H1 (cell line): ENCODE measurements at regions not wholly inside any gene's neighbourhood (a gene's known extent, or its start where the extent isn't known, plus 50 kb on each side); places are given as distances from the start of the nearest gene placed in this dataset.

Experiments used
- CTCF ChIA-PET: fragments of 300-600 bp; sonication (Branson Sonifier 250); formaldehyde crosslinking; loops from one replicate; lab custom pipeline; 2021; ENCODE audit not compliant: partially characterized antibody; lab: Charles Lee
- POLR2A ChIA-PET: fragments of 300-600 bp; sonication (Branson Sonifier 250); formaldehyde crosslinking; loops from one replicate; lab custom pipeline; 2021; ENCODE audit warnings: inconsistent platforms; ENCODE audit not compliant: partially characterized antibody; lab: Charles Lee
- DNase-seq, 2 experiments: peaks; one replicate each; pipeline versions ENCODE4 v3.0.0 to v3.0.0-alpha.2; 2010 to 2022; ENCODE audit warnings: low spot score in 2 of 2, low read depth in 1 of 2, mixed read lengths in 1 of 2
- FAIRE-seq: peaks from 2 replicates; lab custom pipeline; 2011; peaks lifted over from hg19 to GRCh38; lab: Jason Lieb, UNC
- H2AFZ ChIP-seq: 2 replicates; pipeline ENCODE4 v1.8.1; 2012; ENCODE audit warnings: low read length, inconsistent platforms
- H2AK5ac ChIP-seq: 2 replicates; pipeline ENCODE4 v1.6.1; 2013; ENCODE audit warnings: low read depth, low read length
- H2BK120ac ChIP-seq: replicated peaks from 2 replicates; pipeline ENCODE3; 2013; ENCODE audit warnings: low read depth, low read length, inconsistent platforms
- H2BK12ac ChIP-seq: 2 replicates; pipeline ENCODE4 v1.6.1; 2013; ENCODE audit warnings: low read depth, low read length
- H2BK15ac ChIP-seq: 2 replicates; pipeline ENCODE4 v1.6.1; 2013; ENCODE audit warnings: low read length
- H2BK20ac ChIP-seq: 2 replicates; pipeline ENCODE4 v1.6.1; 2013; ENCODE audit warnings: low read length
- H2BK5ac ChIP-seq: 2 replicates; pipeline ENCODE4 v1.6.1; 2013; ENCODE audit warnings: low read depth, low read length
- H3K14ac ChIP-seq: 2 replicates; pipeline ENCODE4 v1.6.1; 2013; ENCODE audit warnings: inconsistent platforms; ENCODE audit not compliant: insufficient read length
- H3K18ac ChIP-seq: 2 replicates; pipeline ENCODE4 v1.6.1; 2013; ENCODE audit warnings: low read length; ENCODE audit errors: extremely low read depth
- H3K23ac ChIP-seq: 2 replicates; pipeline ENCODE4 v1.6.1; 2013; ENCODE audit warnings: inconsistent platforms; ENCODE audit not compliant: insufficient read length
- H3K23me2 ChIP-seq: 2 replicates; pipeline ENCODE4 v1.6.1; 2013; ENCODE audit warnings: low read depth, low read length
- H3K27ac ChIP-seq: 2 replicates; pipeline ENCODE4 v1.6.1; 2011; ENCODE audit warnings: low read depth, low read length, inconsistent platforms
- H3K27me3 ChIP-seq, 4 experiments: replicated peaks in 1 of 4; 1 replicate in 1 of 4; 2 replicates in 3 of 4; pipeline versions ENCODE4 v1.6.1 to v1.8.1; 2011 to 2013; ENCODE audit warnings: low read length in 3 of 4, mild to moderate bottlenecking in 3 of 4, inconsistent platforms in 2 of 4, mixed read lengths in 2 of 4, moderate library complexity in 1 of 4; ENCODE audit not compliant: control insufficient read depth in 3 of 4, insufficient read depth in 3 of 4; ENCODE audit errors: extremely low read depth in 1 of 4
- H3K36me3 ChIP-seq, 4 experiments: 2 replicates each; pipeline versions ENCODE4 v1.6.1 to v1.8.1; 2011 to 2013; ENCODE audit warnings: mild to moderate bottlenecking in 4 of 4, low read length in 3 of 4, moderate library complexity in 2 of 4, control low read depth in 1 of 4, inconsistent platforms in 1 of 4; ENCODE audit not compliant: insufficient read depth in 4 of 4, control insufficient read depth in 2 of 4
- H3K4ac ChIP-seq: replicated peaks from 2 replicates; pipeline ENCODE3; 2013; ENCODE audit warnings: low read length, low read depth, mixed read lengths, inconsistent platforms; ENCODE audit not compliant: insufficient read length
- H3K4me1 ChIP-seq, 4 experiments: replicated peaks in 1 of 4; 1 replicate in 1 of 4; 2 replicates in 3 of 4; pipeline versions ENCODE4 v1.6.1 to v1.8.1; 2011 to 2013; ENCODE audit warnings: low read length in 3 of 4, inconsistent platforms in 2 of 4, mixed read lengths in 1 of 4; ENCODE audit not compliant: insufficient read depth in 4 of 4, control insufficient read depth in 3 of 4
- H3K4me2 ChIP-seq, 2 experiments: 2 replicates each; pipeline versions ENCODE4 v1.6.1 to v1.8.1; 2011 to 2013; ENCODE audit warnings: low read depth in 2 of 2, low read length in 2 of 2, control low read depth in 1 of 2, inconsistent platforms in 1 of 2, mild to moderate bottlenecking in 1 of 2; ENCODE audit not compliant: insufficient read depth in 1 of 2
- H3K4me3 ChIP-seq, 4 experiments: fragments of 200-600, 300-600 bp in 1 of 4; sonication (generic), shearing (Covaris generic), sonication (Bioruptor Twin) in 1 of 4; 2 replicates each; pipeline versions ENCODE4 v1.5.1 to v1.8.1; 2011 to 2016; ENCODE audit warnings: low read length in 4 of 4, low read depth in 3 of 4, control low read depth in 2 of 4, inconsistent platforms in 2 of 4, mild to moderate bottlenecking in 2 of 4, mixed read lengths in 1 of 4, moderate library complexity in 1 of 4; ENCODE audit not compliant: insufficient read depth in 2 of 4; ENCODE audit errors: extremely low read depth in 1 of 4
- H3K56ac ChIP-seq: replicated peaks from 2 replicates; pipeline ENCODE3; 2013; ENCODE audit warnings: low read depth, mild to moderate bottlenecking, mixed read lengths, low read length, inconsistent platforms; ENCODE audit not compliant: insufficient read length
- H3K79me1 ChIP-seq: 2 replicates; pipeline ENCODE4 v1.6.1; 2013; ENCODE audit warnings: low read depth, low read length, control low read depth
- H3K79me2 ChIP-seq, 2 experiments: 2 replicates each; pipeline versions ENCODE4 v1.6.1 to v1.8.1; 2012 to 2013; ENCODE audit warnings: low read length in 2 of 2, mild to moderate bottlenecking in 2 of 2, inconsistent platforms in 1 of 2; ENCODE audit not compliant: insufficient read depth in 2 of 2, control insufficient read depth in 1 of 2
- H3K9ac ChIP-seq, 4 experiments: replicated peaks in 1 of 4; 1 replicate in 1 of 4; 2 replicates in 3 of 4; pipeline versions ENCODE4 v1.6.1 to v1.8.1; 2011 to 2013; ENCODE audit warnings: low read depth in 3 of 4, low read length in 3 of 4, control low read depth in 2 of 4, mild to moderate bottlenecking in 2 of 4, moderate library complexity in 2 of 4, inconsistent platforms in 1 of 4; ENCODE audit errors: extremely low read depth in 1 of 4
- H3K9me3 ChIP-seq, 2 experiments: 2 replicates each; pipeline versions ENCODE4 v1.6.1 to v1.8.1; 2012 to 2013; ENCODE audit warnings: mild to moderate bottlenecking in 2 of 2, moderate library complexity in 2 of 2, control low read depth in 1 of 2, inconsistent platforms in 1 of 2, low read depth in 1 of 2, low read length in 1 of 2, mixed read lengths in 1 of 2; ENCODE audit not compliant: insufficient read depth in 2 of 2
- H4K20me1 ChIP-seq, 2 experiments: replicated peaks in 1 of 2; 2 replicates each; pipeline versions ENCODE3 to v1.8.1; 2011 to 2013; ENCODE audit warnings: inconsistent platforms in 2 of 2, low read length in 2 of 2, mild to moderate bottlenecking in 1 of 2; ENCODE audit not compliant: insufficient read depth in 2 of 2, control insufficient read depth in 1 of 2
- H4K5ac ChIP-seq: 2 replicates; pipeline ENCODE4 v1.6.1; 2013; ENCODE audit warnings: low read length, low read depth, mixed read lengths, inconsistent platforms; ENCODE audit not compliant: insufficient read length
- H4K8ac ChIP-seq: 2 replicates; pipeline ENCODE4 v1.8.0; 2013; ENCODE audit warnings: mild to moderate bottlenecking, moderate library complexity, low read length, inconsistent platforms; ENCODE audit not compliant: insufficient read depth; ENCODE audit errors: extremely low read depth
- H4K91ac ChIP-seq: replicated peaks from 2 replicates; pipeline ENCODE3; 2013; ENCODE audit warnings: low read length, mixed read lengths, inconsistent platforms; ENCODE audit not compliant: insufficient read length
- BACH1 ChIP-seq: IDR thresholded peaks from 2 replicates; pipeline ENCODE4 v1.6.1; 2012; ENCODE audit warnings: low read length, improper control_type of control experiment
- BCL11A ChIP-seq, 2 experiments: IDR thresholded peaks; one replicate each; pipeline ENCODE4 v1.6.1; 2011; ENCODE audit warnings: low read depth in 2 of 2, low read length in 2 of 2, mild to moderate bottlenecking in 2 of 2
- BRCA1 ChIP-seq: IDR thresholded peaks from 2 replicates; pipeline ENCODE4 v1.6.1; 2012; ENCODE audit warnings: low read depth, low read length, improper control_type of control experiment
- CBX5 ChIP-seq: fragments of 300-800, 300-1000 bp; sonication (generic); IDR thresholded peaks from 2 replicates; pipeline ENCODE4 v1.7.1; 2016; ENCODE audit warnings: antibody characterized with exemption, low read length, low read depth
- CREB1 ChIP-seq: IDR thresholded peaks from 2 replicates; pipeline ENCODE4 v1.6.1; 2012; ENCODE audit warnings: inconsistent platforms
- EGR1 ChIP-seq: IDR thresholded peaks from 2 replicates; pipeline ENCODE4 v1.6.1; 2011; ENCODE audit warnings: low read depth, low read length, borderline replicate concordance
- GABPA ChIP-seq: IDR thresholded peaks from 2 replicates; pipeline ENCODE4 v1.6.1; 2011; ENCODE audit warnings: mild to moderate bottlenecking, low read length, moderate library complexity, borderline replicate concordance; ENCODE audit not compliant: insufficient read depth
- HDAC2 ChIP-seq, 2 experiments: fragments of 300-600 bp in 1 of 2; sonication (generic) in 1 of 2; IDR thresholded peaks; 2 replicates each; pipeline ENCODE4 v1.6.1; 2011 to 2012; ENCODE audit warnings: low read depth in 2 of 2, low read length in 2 of 2, mild to moderate bottlenecking in 2 of 2, moderate library complexity in 2 of 2, borderline replicate concordance in 1 of 2, inconsistent platforms in 1 of 2
- JUND ChIP-seq: IDR thresholded peaks from 2 replicates; pipeline ENCODE4 v1.6.1; 2011; ENCODE audit warnings: mild to moderate bottlenecking, improper control_type of control experiment, low read length
- KDM4A ChIP-seq: IDR thresholded peaks from one replicate; pipeline ENCODE4 v1.7.1; 2012; ENCODE audit warnings: low read depth, mild to moderate bottlenecking, moderate library complexity, low read length, inconsistent platforms; ENCODE audit not compliant: severe bottlenecking
- KDM5A ChIP-seq: fragments of 200-600 bp; IDR thresholded peaks from 2 replicates; pipeline ENCODE4 v1.7.1; 2012; ENCODE audit warnings: mild to moderate bottlenecking, low read length, inconsistent platforms, mixed read lengths
- NANOG ChIP-seq: IDR thresholded peaks from 2 replicates; pipeline ENCODE4 v1.6.1; 2011; ENCODE audit warnings: low read length, low read depth, mild to moderate bottlenecking, inconsistent platforms; ENCODE audit not compliant: insufficient read depth, poor library complexity, severe bottlenecking
- SAP30 ChIP-seq: fragments of 300-600 bp; sonication (generic); IDR thresholded peaks from 2 replicates; pipeline ENCODE4 v1.7.1; 2012; ENCODE audit warnings: low read length, moderate library complexity, mild to moderate bottlenecking, inconsistent platforms; ENCODE audit not compliant: insufficient read depth, insufficient replicate concordance
- SP1 ChIP-seq: IDR thresholded peaks from 2 replicates; pipeline ENCODE4 v1.6.1; 2011; ENCODE audit warnings: low read depth, low read length
- SP2 ChIP-seq: IDR thresholded peaks from 2 replicates; pipeline ENCODE4 v1.6.1; 2012; ENCODE audit warnings: mild to moderate bottlenecking, low read length, inconsistent platforms
- SP4 ChIP-seq: IDR thresholded peaks from 2 replicates; pipeline ENCODE4 v1.6.1; 2012; ENCODE audit warnings: low read length, inconsistent platforms
- WGBS, 2 experiments: shearing (Covaris generic) in 1 of 2; methylation state at CpG; one replicate each; pipeline versions ENCODE4 v1.1.6 to v1.1.7; 2013 to 2015; ENCODE audit warnings: low lambda C conversion rate in 2 of 2, mixed read lengths in 2 of 2, inconsistent platforms in 1 of 2, low coverage in 1 of 2, missing lambda C conversion rate in 1 of 2; ENCODE audit not compliant: insufficient replicate concordance in 2 of 2, insufficient coverage in 1 of 2, insufficient read length in 1 of 2; ENCODE audit errors: extremely low coverage in 1 of 2, missing lambda C conversion rate in 1 of 2; 5-methylcytosine and 5-hydroxymethylcytosine counted together

DNA sequence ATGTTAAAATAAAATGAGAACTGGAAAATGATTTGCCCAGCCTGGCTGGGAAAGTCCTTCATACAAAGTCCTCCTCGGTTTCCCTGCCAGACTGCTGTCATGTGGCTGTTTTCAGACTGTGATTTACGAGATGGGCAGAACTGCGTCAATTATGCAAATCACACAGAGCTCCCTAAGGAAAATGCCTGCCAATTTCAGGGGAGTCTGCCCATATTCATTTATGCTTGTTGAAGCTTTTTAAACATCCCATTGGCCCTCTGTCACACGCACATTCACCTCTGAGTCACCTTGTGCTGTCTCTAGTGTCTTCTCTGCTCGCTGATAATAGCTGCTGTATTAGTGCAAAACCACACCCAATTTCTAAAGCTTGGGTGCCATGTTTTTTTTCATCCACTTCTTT is 81.7 kb upstream of the FAM20A start:
- TF ChIP-seq JUND = no peak
- no peak for TF ChIP-seq BRCA1
- no peak for TF ChIP-seq BACH1
- TF ChIP-seq BCL11A (IDR thresholded peaks at IDR 0.05; ENCODE audit: low read depth in 2 of 2, low read length in 2 of 2) = no peak
- TF ChIP-seq SP2 = no peak
- no peak for TF ChIP-seq CBX5
- no peak for TF ChIP-seq HDAC2 (IDR thresholded peaks at IDR 0.05; ENCODE audit: borderline replicate concordance in 1 of 2, low read depth in 2 of 2, low read length in 2 of 2)
- no peak for TF ChIP-seq KDM5A
- TF ChIP-seq NANOG = no peak
- TF ChIP-seq GABPA = no peak
- TF ChIP-seq CREB1 = no peak
- no peak for TF ChIP-seq EGR1
- TF ChIP-seq KDM4A = no peak
- TF ChIP-seq SAP30 = no peak
- no peak for TF ChIP-seq SP4
- no peak for TF ChIP-seq SP1
- Histone ChIP-seq H3K36me3 (no peaks in the 10 kb centered on the region), H3K79me1 (no peaks in the 10 kb centered on the region), H3K14ac (no peak overlapping the region), H4K8ac (no peak overlapping the region), H3K9me3 (peaks cover 0 to 2% of the 10 kb centered on the region in 2 experiments; a peak in 1 of 4 replicates), H3K18ac (no peak overlapping the region), H2BK20ac (no peak overlapping the region), H4K20me1 (no peaks in the 10 kb centered on the region), H3K27ac (no peak overlapping the region), H3K79me2 (no peaks in the 10 kb centered on the region), H3K9ac (no peak overlapping the region), H3K4me2 (no peak overlapping the region), H2BK15ac (no peak overlapping the region), H2BK120ac (no peak overlapping the region), H3K56ac (no peak overlapping the region), H3K4me1 (no peaks in the 10 kb centered on the region), H3K23ac (no peak overlapping the region), H2BK12ac (no peak overlapping the region), H3K27me3 (no peaks in the 10 kb centered on the region), H3K4me3 (no peak overlapping the region), H2BK5ac (no peak overlapping the region), H3K23me2 (peaks cover 4% of the 10 kb centered on the region; the same call in 1 of the 2 replicates), H2AFZ (no peak overlapping the region), H4K91ac (no peak overlapping the region), H4K5ac (no peak overlapping the region), H3K4ac (no peak overlapping the region), H2AK5ac (no peak overlapping the region)
- FAIRE-seq (no peak), DNase-seq (no peak)
- POLR2A ChIA-PET = no interaction called here
- CTCF ChIA-PET = interaction anchor here (1.2 to 1.5 kb wide), 2 partner anchors 9 to 18 kb away, joined by 3 to 4 read pairs; no protein-coding TSS in a partner anchor
- 91% methylated on average over 5 of the region's 5 CpGs; no CpG with 5 or more reads in 1 of the 2 experiments for WGBS, 2 experiments
